Peyer's patch (tissue), 4 donors: ENCODE measurements at regions not wholly inside any gene's neighbourhood (a gene's known extent, or its start where the extent isn't known, plus 50 kb on each side); places are given as distances from the start of the nearest gene placed in this dataset.

Source experiments
- POLR2A ChIP-seq, 2 donors: fragments of 450-650 bp; IDR thresholded peaks; one replicate each; pipeline ENCODE4 v1.5.1; 2017; ENCODE audit warnings: antibody characterized with exemption in 2 of 2, mild to moderate bottlenecking in 2 of 2, moderate library complexity in 2 of 2
- TF ChIP-seq, protein P1 (sequence below), 6 experiments: fragments of 450-650 bp in 4 of 6; fragments of 200-600 bp in 2 of 6; sonication (generic) in 1 of 6; IDR thresholded peaks; one replicate each; pipeline ENCODE4 v1.5.1; 2017 to 2019; ENCODE audit warnings: antibody characterized with exemption in 6 of 6, mild to moderate bottlenecking in 3 of 6, moderate library complexity in 1 of 6

DNA sequence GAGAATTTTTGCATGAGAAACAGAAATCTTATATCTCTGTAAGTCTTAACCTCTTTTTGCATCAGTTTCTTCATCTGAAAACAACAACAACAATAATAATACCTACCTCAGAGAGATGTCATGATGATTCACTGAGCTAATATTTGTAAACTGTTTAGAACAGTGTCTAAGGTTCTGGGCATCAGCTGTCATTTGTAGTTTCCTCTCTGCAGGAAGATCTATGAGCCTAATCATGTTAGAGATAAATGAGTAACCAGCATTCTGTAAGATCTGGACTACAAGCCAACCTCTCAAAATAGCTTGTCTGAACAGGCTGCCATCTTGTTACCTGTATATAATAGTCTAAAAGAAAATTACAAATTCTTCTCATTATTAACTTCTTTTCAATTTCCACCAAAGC, 383.0 kb upstream of the RORA start:
- TF ChIP-seq, protein P1, sequence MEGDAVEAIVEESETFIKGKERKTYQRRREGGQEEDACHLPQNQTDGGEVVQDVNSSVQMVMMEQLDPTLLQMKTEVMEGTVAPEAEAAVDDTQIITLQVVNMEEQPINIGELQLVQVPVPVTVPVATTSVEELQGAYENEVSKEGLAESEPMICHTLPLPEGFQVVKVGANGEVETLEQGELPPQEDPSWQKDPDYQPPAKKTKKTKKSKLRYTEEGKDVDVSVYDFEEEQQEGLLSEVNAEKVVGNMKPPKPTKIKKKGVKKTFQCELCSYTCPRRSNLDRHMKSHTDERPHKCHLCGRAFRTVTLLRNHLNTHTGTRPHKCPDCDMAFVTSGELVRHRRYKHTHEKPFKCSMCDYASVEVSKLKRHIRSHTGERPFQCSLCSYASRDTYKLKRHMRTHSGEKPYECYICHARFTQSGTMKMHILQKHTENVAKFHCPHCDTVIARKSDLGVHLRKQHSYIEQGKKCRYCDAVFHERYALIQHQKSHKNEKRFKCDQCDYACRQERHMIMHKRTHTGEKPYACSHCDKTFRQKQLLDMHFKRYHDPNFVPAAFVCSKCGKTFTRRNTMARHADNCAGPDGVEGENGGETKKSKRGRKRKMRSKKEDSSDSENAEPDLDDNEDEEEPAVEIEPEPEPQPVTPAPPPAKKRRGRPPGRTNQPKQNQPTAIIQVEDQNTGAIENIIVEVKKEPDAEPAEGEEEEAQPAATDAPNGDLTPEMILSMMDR (IDR thresholded peaks at IDR 0.05) = no peak
- no peak for TF ChIP-seq POLR2A (IDR thresholded peaks at IDR 0.05)
